Colonic mucosa (tissue), 4 donors: ENCODE measurements at regions not wholly inside any gene's neighbourhood (a gene's known extent, or its start where the extent isn't known, plus 50 kb on each side); places are given as distances from the start of the nearest gene placed in this dataset.

Source experiments
- DNase-seq: peaks from one replicate; pipeline ENCODE4 v3.0.0-alpha.2; 2020
- H3K27ac ChIP-seq: fragments of 200-600 bp; one replicate; pipeline ENCODE4 v1.8.0; 2021
- H3K27me3 ChIP-seq: fragments of 200-600 bp; one replicate; pipeline ENCODE4 v1.8.0; 2021
- H3K36me3 ChIP-seq: fragments of 200-600 bp; one replicate; pipeline ENCODE4 v1.8.0; 2021
- H3K4me1 ChIP-seq: fragments of 200-600 bp; one replicate; pipeline ENCODE4 v1.8.0; 2021; ENCODE audit warnings: mild to moderate bottlenecking
- H3K4me3 ChIP-seq: fragments of 200-600 bp; one replicate; pipeline ENCODE4 v1.8.0; 2021
- H3K9ac ChIP-seq, 2 donors: one replicate each; pipeline ENCODE4 v1.7.0; 2013; ENCODE audit warnings: control low read depth in 2 of 2, low read depth in 2 of 2, low read length in 2 of 2
- H3K9me3 ChIP-seq: fragments of 200-600 bp; one replicate; pipeline ENCODE4 v1.8.0; 2021
- CTCF ChIP-seq: fragments of 200-600 bp; IDR thresholded peaks from one replicate; pipeline ENCODE4 v1.8.0; 2022; ENCODE audit warnings: antibody characterized with exemption, mild to moderate bottlenecking
- intact Hi-C: fragments of 100-400 bp; cut with DNase I; formaldehyde crosslinking; loops from one replicate; pipeline ENCODE4 v1.14.1; 2022
- donor health status: healthy.
- donor health status: DM: no; HTN: no; CAD: no.
- donor health status: DM: no; HTN: no; CAD: no.

- TF ChIP-seq CTCF, result no peak
- no peak overlapping the region for H3K27ac ChIP-seq
- no peaks in the 10 kb centered on the region for H3K36me3 ChIP-seq
- H3K4me3 ChIP-seq, result no peak overlapping the region
- no peaks in the 10 kb centered on the region for H3K9me3 ChIP-seq
- H3K4me1 ChIP-seq, result no peaks in the 10 kb centered on the region
- H3K9ac ChIP-seq, result no peak overlapping the region
- no peak for DNase-seq
- intact Hi-C loops, result loop anchor here (10.0 kb wide), 1 partner anchor 126 kb away; no protein-coding TSS in a partner anchor
- no peaks in the 10 kb centered on the region for H3K27me3 ChIP-seq
These were observed 150.6 kb upstream of the CCDC179 start for GRCh38 chr11:23010790-23011335.

GRCh38 chr11:23012930-23013329 is 152.7 kb upstream of the CCDC179 start:
- intact Hi-C loops, result loop anchor here (10.0 kb wide), 1 partner anchor 128 kb away; no protein-coding TSS in a partner anchor

GRCh38 chr11:23013509-23013908 is 153.2 kb upstream of the CCDC179 start:
- no peak overlapping the region for H3K4me3 ChIP-seq
- DNase-seq, result no peak
- H3K27me3 ChIP-seq, result no peaks in the 10 kb centered on the region
- no peaks in the 10 kb centered on the region for H3K4me1 ChIP-seq
- no peaks in the 10 kb centered on the region for H3K9me3 ChIP-seq
- no peak overlapping the region for H3K27ac ChIP-seq
- H3K36me3 ChIP-seq, result no peaks in the 10 kb centered on the region
- no peak for TF ChIP-seq CTCF
- intact Hi-C loops, result loop anchor here (10.0 kb wide), 1 partner anchor 129 kb away; no protein-coding TSS in a partner anchor
- H3K9ac ChIP-seq, result no peak overlapping the region

More at GRCh38 chr11:23012930-23013329, 152.7 kb upstream of the CCDC179 start:
- H3K4me1 ChIP-seq, result no peaks in the 10 kb centered on the region
- DNase-seq, result no peak
- no peaks in the 10 kb centered on the region for H3K9me3 ChIP-seq
- no peak overlapping the region for H3K9ac ChIP-seq
- H3K36me3 ChIP-seq, result no peaks in the 10 kb centered on the region
- no peak overlapping the region for H3K4me3 ChIP-seq
- H3K27me3 ChIP-seq, result no peaks in the 10 kb centered on the region
- H3K27ac ChIP-seq, result no peak overlapping the region
- no peak for TF ChIP-seq CTCF

- no peak for DNase-seq
- no peak overlapping the region for H3K4me3 ChIP-seq
- H3K4me1 ChIP-seq, result no peaks in the 10 kb centered on the region
- intact Hi-C loops, result no loop called here
- peak; percentile 46 for TF ChIP-seq CTCF
- no peak overlapping the region for H3K27ac ChIP-seq
- H3K9me3 ChIP-seq, result no peaks in the 10 kb centered on the region
- no peaks in the 10 kb centered on the region for H3K36me3 ChIP-seq
- no peaks in the 10 kb centered on the region for H3K27me3 ChIP-seq
- H3K9ac ChIP-seq, result no peak overlapping the region
These were observed 161.1 kb upstream of the CCDC179 start for GRCh38 chr11:23021287-23021863.

- intact Hi-C loops, result no loop called here
- H3K4me3 ChIP-seq, result no peak overlapping the region
- no peak for TF ChIP-seq CTCF
- no peaks in the 10 kb centered on the region for H3K27me3 ChIP-seq
- no peaks in the 10 kb centered on the region for H3K4me1 ChIP-seq
- no peak for DNase-seq
- H3K36me3 ChIP-seq, result no peaks in the 10 kb centered on the region
- H3K9me3 ChIP-seq, result no peaks in the 10 kb centered on the region
- H3K9ac ChIP-seq, result no peak overlapping the region
- no peak overlapping the region for H3K27ac ChIP-seq
These were observed 162.6 kb upstream of the CCDC179 start for GRCh38 chr11:23022854-23023253.
